NOMO-1 treated with DMSO at 0.1 percent for 48 hours (cell line): ENCODE measurements at regions not wholly inside any gene's neighbourhood (a gene's known extent, or its start where the extent isn't known, plus 50 kb on each side); places are given as distances from the start of the nearest gene placed in this dataset.
"Not testable (repeated sequence)": the region's sequence is repeated elsewhere in the genome, so short reads cannot be mapped to it uniquely, and the experiment has no call there.

ENCODE experiments used
- DNase-seq: peaks from one replicate; lab custom pipeline; 2025; ENCODE audit not compliant: unreplicated experiment; lab: John Stamatoyannopoulos, UW

- DNase-seq, result no peak
Measured at GRCh38 chr12:7591531-7591930, 74.2 kb downstream of the APOBEC1 start.

GRCh38 chr12:7590085-7590484, 75.6 kb downstream of the APOBEC1 start:
- not testable (repeated sequence) for DNase-seq

GRCh38 chr12:7588742-7589329, 76.9 kb downstream of the APOBEC1 start:
- peak; percentile 79 for DNase-seq

GRCh38 chr12:7584137-7584536, 80.6 kb upstream of the CD163 start:
- DNase-seq, result not testable (repeated sequence)

GRCh38 chr12:7583471-7583870, 79.9 kb upstream of the CD163 start:
- DNase-seq, result no peak

- DNase-seq, result no peak
Measured at GRCh38 chr12:7582796-7583195, 79.2 kb upstream of the CD163 start.

- DNase-seq, result no peak
Measured at GRCh38 chr12:7581625-7582024, 78.0 kb upstream of the CD163 start.

- no peak for DNase-seq
Measured at GRCh38 chr12:7581046-7581445, 77.5 kb upstream of the CD163 start.

- peak; percentile 2 for DNase-seq
Measured at GRCh38 chr12:7571257-7571656, 67.7 kb upstream of the CD163 start.

- peak; percentile 79 for DNase-seq
Measured at GRCh38 chr12:7557227-7557626, 53.6 kb upstream of the CD163 start.

- DNase-seq, result no peak
Measured at GRCh38 chr12:7555752-7556151, 52.2 kb upstream of the CD163 start.

GRCh38 chr12:7554831-7555230, 51.3 kb upstream of the CD163 start:
- DNase-seq, result not testable (repeated sequence)
